H1 (cell line): ENCODE measurements at regions not wholly inside any gene's neighbourhood (a gene's known extent, or its start where the extent isn't known, plus 50 kb on each side); places are given as distances from the start of the nearest gene placed in this dataset.

Source experiments
- GABPA ChIP-seq: IDR thresholded peaks from 2 replicates; pipeline ENCODE4 v1.6.1; 2011; ENCODE audit warnings: mild to moderate bottlenecking, low read length, moderate library complexity, borderline replicate concordance; ENCODE audit not compliant: insufficient read depth
- SAP30 ChIP-seq: fragments of 300-600 bp; sonication (generic); IDR thresholded peaks from 2 replicates; pipeline ENCODE4 v1.7.1; 2012; ENCODE audit warnings: low read length, moderate library complexity, mild to moderate bottlenecking, inconsistent platforms; ENCODE audit not compliant: insufficient read depth, insufficient replicate concordance
- TCF12 ChIP-seq: IDR thresholded peaks from 2 replicates; pipeline ENCODE4 v1.6.1; 2011; ENCODE audit warnings: low read depth, mild to moderate bottlenecking, low read length

DNA sequence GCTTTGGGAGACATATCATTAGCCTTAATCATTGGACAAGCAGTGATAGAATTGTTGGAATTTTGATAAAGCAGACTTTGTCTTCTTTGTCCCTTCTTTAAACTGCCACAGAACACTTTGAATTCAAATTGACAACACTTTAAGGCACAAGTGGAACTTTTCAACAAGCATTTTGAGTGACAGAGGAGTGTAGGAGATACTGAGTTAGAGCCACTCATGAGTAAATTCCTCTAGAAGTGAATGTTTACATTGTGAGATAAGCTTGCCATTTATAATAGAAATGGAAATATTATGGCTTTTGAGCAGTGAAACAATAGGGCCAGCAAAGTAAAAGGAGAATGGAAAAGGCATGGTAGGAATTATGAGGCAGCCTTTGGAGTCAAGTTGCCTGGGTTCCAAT is 515.8 kb downstream of the SLITRK6 start (continued):
- TF ChIP-seq SAP30 (no peak), GABPA (no peak), TCF12 (no peak)
- TF ChIP-seq, all 59 proteins: peak for 0
